H1 (cell line): ENCODE measurements at regions not wholly inside any gene's neighbourhood (a gene's known extent, or its start where the extent isn't known, plus 50 kb on each side); places are given as distances from the start of the nearest gene placed in this dataset.
A peak's percentile ranks its signal among the peaks of the same experiment; 100 is the strongest.
"Not testable (repeated sequence)": the region's sequence is repeated elsewhere in the genome, so short reads cannot be mapped to it uniquely, and the experiment has no call there.

Source experiments
- CTCF ChIA-PET: fragments of 300-600 bp; sonication (Branson Sonifier 250); formaldehyde crosslinking; loops from one replicate; lab custom pipeline; 2021; ENCODE audit not compliant: partially characterized antibody; lab: Charles Lee
- POLR2A ChIA-PET: fragments of 300-600 bp; sonication (Branson Sonifier 250); formaldehyde crosslinking; loops from one replicate; lab custom pipeline; 2021; ENCODE audit warnings: inconsistent platforms; ENCODE audit not compliant: partially characterized antibody; lab: Charles Lee
- DNase-seq, 2 experiments: peaks; one replicate each; pipeline versions ENCODE4 v3.0.0 to v3.0.0-alpha.2; 2010 to 2022; ENCODE audit warnings: low spot score in 2 of 2, low read depth in 1 of 2, mixed read lengths in 1 of 2
- FAIRE-seq: peaks from 2 replicates; lab custom pipeline; 2011; peaks lifted over from hg19 to GRCh38; lab: Jason Lieb, UNC
- H2AFZ ChIP-seq: 2 replicates; pipeline ENCODE4 v1.8.1; 2012; ENCODE audit warnings: low read length, inconsistent platforms
- H2AK5ac ChIP-seq: 2 replicates; pipeline ENCODE4 v1.6.1; 2013; ENCODE audit warnings: low read depth, low read length
- H2BK120ac ChIP-seq: replicated peaks from 2 replicates; pipeline ENCODE3; 2013; ENCODE audit warnings: low read depth, low read length, inconsistent platforms
- H2BK12ac ChIP-seq: 2 replicates; pipeline ENCODE4 v1.6.1; 2013; ENCODE audit warnings: low read depth, low read length
- H2BK15ac ChIP-seq: 2 replicates; pipeline ENCODE4 v1.6.1; 2013; ENCODE audit warnings: low read length
- H2BK20ac ChIP-seq: 2 replicates; pipeline ENCODE4 v1.6.1; 2013; ENCODE audit warnings: low read length
- H2BK5ac ChIP-seq: 2 replicates; pipeline ENCODE4 v1.6.1; 2013; ENCODE audit warnings: low read depth, low read length
- H3K14ac ChIP-seq: 2 replicates; pipeline ENCODE4 v1.6.1; 2013; ENCODE audit warnings: inconsistent platforms; ENCODE audit not compliant: insufficient read length
- H3K18ac ChIP-seq: 2 replicates; pipeline ENCODE4 v1.6.1; 2013; ENCODE audit warnings: low read length; ENCODE audit errors: extremely low read depth
- H3K23ac ChIP-seq: 2 replicates; pipeline ENCODE4 v1.6.1; 2013; ENCODE audit warnings: inconsistent platforms; ENCODE audit not compliant: insufficient read length
- H3K23me2 ChIP-seq: 2 replicates; pipeline ENCODE4 v1.6.1; 2013; ENCODE audit warnings: low read depth, low read length
- H3K27ac ChIP-seq: 2 replicates; pipeline ENCODE4 v1.6.1; 2011; ENCODE audit warnings: low read depth, low read length, inconsistent platforms
- H3K27me3 ChIP-seq, 4 experiments: replicated peaks in 1 of 4; 1 replicate in 1 of 4; 2 replicates in 3 of 4; pipeline versions ENCODE4 v1.6.1 to v1.8.1; 2011 to 2013; ENCODE audit warnings: low read length in 3 of 4, mild to moderate bottlenecking in 3 of 4, inconsistent platforms in 2 of 4, mixed read lengths in 2 of 4, moderate library complexity in 1 of 4; ENCODE audit not compliant: control insufficient read depth in 3 of 4, insufficient read depth in 3 of 4; ENCODE audit errors: extremely low read depth in 1 of 4
- H3K36me3 ChIP-seq, 4 experiments: 2 replicates each; pipeline versions ENCODE4 v1.6.1 to v1.8.1; 2011 to 2013; ENCODE audit warnings: mild to moderate bottlenecking in 4 of 4, low read length in 3 of 4, moderate library complexity in 2 of 4, control low read depth in 1 of 4, inconsistent platforms in 1 of 4; ENCODE audit not compliant: insufficient read depth in 4 of 4, control insufficient read depth in 2 of 4
- H3K4ac ChIP-seq: replicated peaks from 2 replicates; pipeline ENCODE3; 2013; ENCODE audit warnings: low read length, low read depth, mixed read lengths, inconsistent platforms; ENCODE audit not compliant: insufficient read length
- H3K4me1 ChIP-seq, 4 experiments: replicated peaks in 1 of 4; 1 replicate in 1 of 4; 2 replicates in 3 of 4; pipeline versions ENCODE4 v1.6.1 to v1.8.1; 2011 to 2013; ENCODE audit warnings: low read length in 3 of 4, inconsistent platforms in 2 of 4, mixed read lengths in 1 of 4; ENCODE audit not compliant: insufficient read depth in 4 of 4, control insufficient read depth in 3 of 4
- H3K4me2 ChIP-seq, 2 experiments: 2 replicates each; pipeline versions ENCODE4 v1.6.1 to v1.8.1; 2011 to 2013; ENCODE audit warnings: low read depth in 2 of 2, low read length in 2 of 2, control low read depth in 1 of 2, inconsistent platforms in 1 of 2, mild to moderate bottlenecking in 1 of 2; ENCODE audit not compliant: insufficient read depth in 1 of 2
- H3K4me3 ChIP-seq, 4 experiments: fragments of 200-600, 300-600 bp in 1 of 4; sonication (generic), shearing (Covaris generic), sonication (Bioruptor Twin) in 1 of 4; 2 replicates each; pipeline versions ENCODE4 v1.5.1 to v1.8.1; 2011 to 2016; ENCODE audit warnings: low read length in 4 of 4, low read depth in 3 of 4, control low read depth in 2 of 4, inconsistent platforms in 2 of 4, mild to moderate bottlenecking in 2 of 4, mixed read lengths in 1 of 4, moderate library complexity in 1 of 4; ENCODE audit not compliant: insufficient read depth in 2 of 4; ENCODE audit errors: extremely low read depth in 1 of 4
- H3K56ac ChIP-seq: replicated peaks from 2 replicates; pipeline ENCODE3; 2013; ENCODE audit warnings: low read depth, mild to moderate bottlenecking, mixed read lengths, low read length, inconsistent platforms; ENCODE audit not compliant: insufficient read length
- H3K79me1 ChIP-seq: 2 replicates; pipeline ENCODE4 v1.6.1; 2013; ENCODE audit warnings: low read depth, low read length, control low read depth
- H3K79me2 ChIP-seq, 2 experiments: 2 replicates each; pipeline versions ENCODE4 v1.6.1 to v1.8.1; 2012 to 2013; ENCODE audit warnings: low read length in 2 of 2, mild to moderate bottlenecking in 2 of 2, inconsistent platforms in 1 of 2; ENCODE audit not compliant: insufficient read depth in 2 of 2, control insufficient read depth in 1 of 2
- H3K9ac ChIP-seq, 4 experiments: replicated peaks in 1 of 4; 1 replicate in 1 of 4; 2 replicates in 3 of 4; pipeline versions ENCODE4 v1.6.1 to v1.8.1; 2011 to 2013; ENCODE audit warnings: low read depth in 3 of 4, low read length in 3 of 4, control low read depth in 2 of 4, mild to moderate bottlenecking in 2 of 4, moderate library complexity in 2 of 4, inconsistent platforms in 1 of 4; ENCODE audit errors: extremely low read depth in 1 of 4
- H3K9me3 ChIP-seq, 2 experiments: 2 replicates each; pipeline versions ENCODE4 v1.6.1 to v1.8.1; 2012 to 2013; ENCODE audit warnings: mild to moderate bottlenecking in 2 of 2, moderate library complexity in 2 of 2, control low read depth in 1 of 2, inconsistent platforms in 1 of 2, low read depth in 1 of 2, low read length in 1 of 2, mixed read lengths in 1 of 2; ENCODE audit not compliant: insufficient read depth in 2 of 2
- H4K20me1 ChIP-seq, 2 experiments: replicated peaks in 1 of 2; 2 replicates each; pipeline versions ENCODE3 to v1.8.1; 2011 to 2013; ENCODE audit warnings: inconsistent platforms in 2 of 2, low read length in 2 of 2, mild to moderate bottlenecking in 1 of 2; ENCODE audit not compliant: insufficient read depth in 2 of 2, control insufficient read depth in 1 of 2
- H4K5ac ChIP-seq: 2 replicates; pipeline ENCODE4 v1.6.1; 2013; ENCODE audit warnings: low read length, low read depth, mixed read lengths, inconsistent platforms; ENCODE audit not compliant: insufficient read length
- H4K8ac ChIP-seq: 2 replicates; pipeline ENCODE4 v1.8.0; 2013; ENCODE audit warnings: mild to moderate bottlenecking, moderate library complexity, low read length, inconsistent platforms; ENCODE audit not compliant: insufficient read depth; ENCODE audit errors: extremely low read depth
- H4K91ac ChIP-seq: replicated peaks from 2 replicates; pipeline ENCODE3; 2013; ENCODE audit warnings: low read length, mixed read lengths, inconsistent platforms; ENCODE audit not compliant: insufficient read length
- WGBS, 2 experiments: shearing (Covaris generic) in 1 of 2; methylation state at CpG; one replicate each; pipeline versions ENCODE4 v1.1.6 to v1.1.7; 2013 to 2015; ENCODE audit warnings: low lambda C conversion rate in 2 of 2, mixed read lengths in 2 of 2, inconsistent platforms in 1 of 2, low coverage in 1 of 2, missing lambda C conversion rate in 1 of 2; ENCODE audit not compliant: insufficient replicate concordance in 2 of 2, insufficient coverage in 1 of 2, insufficient read length in 1 of 2; ENCODE audit errors: extremely low coverage in 1 of 2, missing lambda C conversion rate in 1 of 2; 5-methylcytosine and 5-hydroxymethylcytosine counted together

DNA sequence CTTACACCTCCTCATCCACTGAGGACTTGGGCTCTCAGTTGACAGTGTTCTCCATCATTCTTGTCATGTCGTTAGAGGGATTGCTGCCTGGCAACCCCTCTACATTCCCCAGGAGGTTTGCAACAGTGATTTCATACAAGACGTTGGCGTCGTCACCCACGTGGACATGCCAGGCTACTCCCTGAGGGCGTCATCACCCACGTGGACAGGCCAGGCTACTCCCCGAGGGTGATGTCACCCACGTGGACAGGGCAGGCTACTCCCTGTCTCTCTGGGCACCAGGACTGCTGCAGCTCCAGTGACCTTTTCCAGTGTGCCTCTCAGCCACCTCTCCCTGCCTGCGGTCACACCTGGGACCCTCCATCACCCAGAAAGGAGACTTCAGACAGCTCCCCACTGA, 117.4 kb downstream of the SEPTIN7 start:
- H2BK15ac ChIP-seq, H3K4ac ChIP-seq, H3K4me2 ChIP-seq, FAIRE-seq, H4K91ac ChIP-seq, H3K56ac ChIP-seq, H3K23me2 ChIP-seq, H4K20me1 ChIP-seq, H3K9me3 ChIP-seq, H2AK5ac ChIP-seq, H3K36me3 ChIP-seq, H3K9ac ChIP-seq, H3K14ac ChIP-seq, POLR2A ChIA-PET, H3K18ac ChIP-seq, H2BK20ac ChIP-seq, H3K79me2 ChIP-seq, H3K27me3 ChIP-seq, DNase-seq, H3K23ac ChIP-seq, H2AFZ ChIP-seq, H4K5ac ChIP-seq, H3K4me1 ChIP-seq, H3K27ac ChIP-seq, H3K79me1 ChIP-seq, H3K4me3 ChIP-seq, H2BK5ac ChIP-seq, H4K8ac ChIP-seq, H2BK12ac ChIP-seq, H2BK120ac ChIP-seq: not testable (repeated sequence)
- 92% methylated on average over 6 of the region's 10 CpGs; no CpG with 5 or more reads in 1 of the 2 experiments for WGBS, 2 experiments
- CTCF ChIA-PET, result interaction anchor here (1.3 kb wide), 1 partner anchor 101 kb away, joined by 5 read pairs; no protein-coding TSS in a partner anchor

DNA sequence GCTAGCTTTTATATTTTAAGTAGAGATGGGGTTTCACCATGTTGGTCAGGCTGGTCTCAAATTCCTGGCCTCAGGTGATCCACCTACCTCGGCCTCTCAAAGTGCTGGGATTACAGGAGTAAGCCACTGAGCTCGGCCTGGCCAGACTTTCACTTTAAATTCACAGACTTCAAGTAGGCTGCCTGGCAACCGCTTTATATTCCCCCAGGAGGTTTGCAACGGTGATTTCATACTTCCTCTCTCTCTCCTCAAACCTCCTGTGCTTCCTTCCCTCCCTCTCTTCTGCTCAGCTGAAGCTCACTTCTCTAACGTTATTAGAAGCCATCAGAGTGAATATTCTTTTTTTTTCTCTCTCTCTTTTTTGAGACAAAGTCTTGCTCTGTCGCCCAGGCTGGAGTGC, 118.8 kb downstream of the SEPTIN7 start:
- H3K56ac ChIP-seq, H3K23ac ChIP-seq, H2BK5ac ChIP-seq, H2BK15ac ChIP-seq, H3K79me2 ChIP-seq, H3K4me2 ChIP-seq, H4K8ac ChIP-seq, FAIRE-seq, H2AK5ac ChIP-seq, H3K23me2 ChIP-seq, H2BK20ac ChIP-seq, H4K5ac ChIP-seq, H3K18ac ChIP-seq, H3K36me3 ChIP-seq, H3K27ac ChIP-seq, H3K14ac ChIP-seq, H3K4ac ChIP-seq, H4K91ac ChIP-seq, H2BK120ac ChIP-seq, H3K27me3 ChIP-seq, H3K9ac ChIP-seq, H3K4me1 ChIP-seq, H3K9me3 ChIP-seq, H2BK12ac ChIP-seq, H3K79me1 ChIP-seq, H2AFZ ChIP-seq, H3K4me3 ChIP-seq, H4K20me1 ChIP-seq: not testable (repeated sequence)
- 92% methylated on average over 4 of the region's 6 CpGs; no CpG with 5 or more reads in 1 of the 2 experiments for WGBS, 2 experiments
- peak in 1 of 2 experiments; percentile 7 for DNase-seq
- POLR2A ChIA-PET, result interaction anchor here (0.6 kb wide), 1 partner anchor 301 kb away, joined by 4 read pairs; no protein-coding TSS in a partner anchor
- CTCF ChIA-PET, result interaction anchor here (0.7 to 2.2 kb wide), 4 partner anchors 12 to 302 kb away, joined by 3 to 7 read pairs (median 4); no protein-coding TSS in a partner anchor
